Neural progenitor cell (in vitro differentiated cells): ENCODE measurements at regions not wholly inside any gene's neighbourhood (a gene's known extent, or its start where the extent isn't known, plus 50 kb on each side); places are given as distances from the start of the nearest gene placed in this dataset.

ENCODE experiments used
- EZH2 ChIP-seq: fragments of 200-600 bp; sonication (generic); IDR thresholded peaks from 2 replicates; pipeline ENCODE4 v1.6.1; 2017; ENCODE audit warnings: antibody characterized with exemption, mild to moderate bottlenecking, moderate library complexity
- EZH2phosphoT487 ChIP-seq: fragments of 200-600 bp; sonication (generic); IDR thresholded peaks from 2 replicates; pipeline ENCODE4 v1.6.1; 2017; ENCODE audit warnings: antibody characterized with exemption
- TF ChIP-seq, protein P1 (sequence below): fragments of 200-600 bp; sonication (generic); IDR thresholded peaks from 2 replicates; pipeline ENCODE4 v1.5.1; 2017; ENCODE audit warnings: antibody characterized with exemption, mild to moderate bottlenecking

DNA sequence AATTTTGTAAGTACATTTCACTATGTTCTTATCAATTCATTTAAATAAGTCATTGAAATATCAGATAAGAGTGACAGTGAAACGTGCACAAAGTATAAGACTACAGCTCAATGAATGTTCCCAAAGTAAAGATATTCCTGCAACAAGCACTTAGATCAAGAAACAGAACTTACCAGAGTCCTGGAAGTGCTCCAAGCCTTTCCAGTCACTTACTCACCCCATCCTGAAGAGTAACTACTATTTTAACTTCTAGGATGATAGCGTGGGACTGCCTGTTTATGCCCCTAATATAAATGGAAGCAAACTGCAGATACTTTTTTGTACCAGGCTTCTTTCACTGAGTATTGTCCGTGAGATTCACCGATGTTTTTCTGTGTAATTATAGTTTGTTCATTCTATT, 768.9 kb downstream of the SLC4A3 start:
- TF ChIP-seq, protein P1, sequence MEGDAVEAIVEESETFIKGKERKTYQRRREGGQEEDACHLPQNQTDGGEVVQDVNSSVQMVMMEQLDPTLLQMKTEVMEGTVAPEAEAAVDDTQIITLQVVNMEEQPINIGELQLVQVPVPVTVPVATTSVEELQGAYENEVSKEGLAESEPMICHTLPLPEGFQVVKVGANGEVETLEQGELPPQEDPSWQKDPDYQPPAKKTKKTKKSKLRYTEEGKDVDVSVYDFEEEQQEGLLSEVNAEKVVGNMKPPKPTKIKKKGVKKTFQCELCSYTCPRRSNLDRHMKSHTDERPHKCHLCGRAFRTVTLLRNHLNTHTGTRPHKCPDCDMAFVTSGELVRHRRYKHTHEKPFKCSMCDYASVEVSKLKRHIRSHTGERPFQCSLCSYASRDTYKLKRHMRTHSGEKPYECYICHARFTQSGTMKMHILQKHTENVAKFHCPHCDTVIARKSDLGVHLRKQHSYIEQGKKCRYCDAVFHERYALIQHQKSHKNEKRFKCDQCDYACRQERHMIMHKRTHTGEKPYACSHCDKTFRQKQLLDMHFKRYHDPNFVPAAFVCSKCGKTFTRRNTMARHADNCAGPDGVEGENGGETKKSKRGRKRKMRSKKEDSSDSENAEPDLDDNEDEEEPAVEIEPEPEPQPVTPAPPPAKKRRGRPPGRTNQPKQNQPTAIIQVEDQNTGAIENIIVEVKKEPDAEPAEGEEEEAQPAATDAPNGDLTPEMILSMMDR = no peak
- no peak for TF ChIP-seq EZH2
- TF ChIP-seq EZH2phosphoT487 = no peak
